ENCODE measurements at regions not wholly inside any gene's neighbourhood (a gene's known extent, or its start where the extent isn't known, plus 50 kb on each side); places are given as distances from the start of the nearest gene placed in this dataset.

GRCh38 chrX:128759745-128760144 is 707.5 kb upstream of the ACTRT1 start:
- no peaks in the 10 kb centered on the region for H3K4me1 ChIP-seq (ENCODE audit: low read length)
- no peak for TF ChIP-seq EZH2phosphoT487 (IDR thresholded peaks at IDR 0.05; ENCODE audit: low read length)
- TF ChIP-seq, protein P1, sequence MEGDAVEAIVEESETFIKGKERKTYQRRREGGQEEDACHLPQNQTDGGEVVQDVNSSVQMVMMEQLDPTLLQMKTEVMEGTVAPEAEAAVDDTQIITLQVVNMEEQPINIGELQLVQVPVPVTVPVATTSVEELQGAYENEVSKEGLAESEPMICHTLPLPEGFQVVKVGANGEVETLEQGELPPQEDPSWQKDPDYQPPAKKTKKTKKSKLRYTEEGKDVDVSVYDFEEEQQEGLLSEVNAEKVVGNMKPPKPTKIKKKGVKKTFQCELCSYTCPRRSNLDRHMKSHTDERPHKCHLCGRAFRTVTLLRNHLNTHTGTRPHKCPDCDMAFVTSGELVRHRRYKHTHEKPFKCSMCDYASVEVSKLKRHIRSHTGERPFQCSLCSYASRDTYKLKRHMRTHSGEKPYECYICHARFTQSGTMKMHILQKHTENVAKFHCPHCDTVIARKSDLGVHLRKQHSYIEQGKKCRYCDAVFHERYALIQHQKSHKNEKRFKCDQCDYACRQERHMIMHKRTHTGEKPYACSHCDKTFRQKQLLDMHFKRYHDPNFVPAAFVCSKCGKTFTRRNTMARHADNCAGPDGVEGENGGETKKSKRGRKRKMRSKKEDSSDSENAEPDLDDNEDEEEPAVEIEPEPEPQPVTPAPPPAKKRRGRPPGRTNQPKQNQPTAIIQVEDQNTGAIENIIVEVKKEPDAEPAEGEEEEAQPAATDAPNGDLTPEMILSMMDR (IDR thresholded peaks at IDR 0.05; ENCODE audit: low read length) = no peak

DNA sequence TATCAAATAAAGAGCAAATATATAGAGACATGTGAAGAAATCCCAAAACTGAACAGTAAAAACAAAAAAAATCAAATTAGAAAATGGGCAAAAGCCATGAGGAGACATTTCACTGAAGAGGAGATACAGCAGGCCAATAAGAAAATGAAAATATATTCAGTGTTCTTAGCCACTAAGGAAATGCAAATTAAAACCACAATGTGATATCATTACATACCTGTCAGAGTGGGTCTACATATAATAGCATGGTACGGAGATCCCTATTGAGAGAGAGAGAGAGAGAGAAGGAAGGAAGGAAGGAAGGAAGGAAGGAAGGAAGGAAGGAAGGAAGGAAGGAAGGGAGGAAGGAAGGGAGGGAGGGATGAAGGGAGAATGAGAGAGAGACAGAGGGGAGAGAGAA is 707.0 kb upstream of the ACTRT1 start:
- H3K4me1 ChIP-seq (ENCODE audit: low read length) = no peaks in the 10 kb centered on the region
- H2AFZ ChIP-seq (ENCODE audit: low read length) = no peak overlapping the region
- no peaks in the 10 kb centered on the region for H3K9me3 ChIP-seq (replicated peaks; ENCODE audit: insufficient read depth, low read length)
- H3K4me3 ChIP-seq (ENCODE audit: low read length) = no peak overlapping the region
- H3K4me2 ChIP-seq (ENCODE audit: low read depth, low read length) = no peak overlapping the region
- TF ChIP-seq, protein P1 (IDR thresholded peaks at IDR 0.05; ENCODE audit: low read length) = no peak
- TF ChIP-seq EZH2 (optimal IDR thresholded peaks at IDR 0.05; ENCODE audit: low read depth, low read length) = no peak
- no peak for TF ChIP-seq EZH2phosphoT487 (IDR thresholded peaks at IDR 0.05; ENCODE audit: low read length)
- H3F3A ChIP-seq (ENCODE audit: insufficient read depth, low read length) = no peaks in the 10 kb centered on the region
- H4K20me1 ChIP-seq (ENCODE audit: insufficient read depth, low read length) = no peaks in the 10 kb centered on the region
- no peak overlapping the region for H3K27ac ChIP-seq (ENCODE audit: low read length)
- no peak for DNase-seq
- no peaks in the 10 kb centered on the region for H3K79me2 ChIP-seq (ENCODE audit: low read length)
- H3K9me2 ChIP-seq (replicated peaks; ENCODE audit: insufficient read depth, low read length) = no peaks in the 10 kb centered on the region
- H3K9ac ChIP-seq (ENCODE audit: low read length) = no peak overlapping the region
- H3K27me3 ChIP-seq (replicated peaks; ENCODE audit: insufficient read depth, low read length) = no peaks in the 10 kb centered on the region
- no peaks in the 10 kb centered on the region for H3K36me3 ChIP-seq (replicated peaks; ENCODE audit: insufficient read depth, low read length)

More at GRCh38 chrX:128759745-128760144, 707.5 kb upstream of the ACTRT1 start:
- Histone ChIP-seq H3K4me3 (ENCODE audit: low read length) (no peak overlapping the region), H3K9ac (ENCODE audit: low read length) (no peak overlapping the region), H4K20me1 (ENCODE audit: insufficient read depth, low read length) (no peaks in the 10 kb centered on the region), H3K4me2 (ENCODE audit: low read depth, low read length) (no peak overlapping the region), H3K9me3 (replicated peaks; ENCODE audit: insufficient read depth, low read length) (no peaks in the 10 kb centered on the region), H3K27me3 (replicated peaks; ENCODE audit: insufficient read depth, low read length) (no peaks in the 10 kb centered on the region), H2AFZ (ENCODE audit: low read length) (no peak overlapping the region), H3K36me3 (replicated peaks; ENCODE audit: insufficient read depth, low read length) (no peaks in the 10 kb centered on the region), H3K27ac (ENCODE audit: low read length) (no peak overlapping the region), H3K9me2 (replicated peaks; ENCODE audit: insufficient read depth, low read length) (no peaks in the 10 kb centered on the region), H3F3A (ENCODE audit: insufficient read depth, low read length) (no peaks in the 10 kb centered on the region), H3K79me2 (ENCODE audit: low read length) (no peaks in the 10 kb centered on the region)
- DNase-seq = no peak

GRCh38 chrX:128754130-128754529 is 701.9 kb upstream of the ACTRT1 start:
- Histone ChIP-seq H3K9ac (ENCODE audit: low read length) (no peak overlapping the region), H3K27me3 (replicated peaks; ENCODE audit: insufficient read depth, low read length) (no peaks in the 10 kb centered on the region), H3K4me2 (ENCODE audit: low read depth, low read length) (no peak overlapping the region), H3K79me2 (ENCODE audit: low read length) (no peaks in the 10 kb centered on the region), H3F3A (ENCODE audit: insufficient read depth, low read length) (no peaks in the 10 kb centered on the region), H2AFZ (ENCODE audit: low read length) (no peak overlapping the region), H4K20me1 (ENCODE audit: insufficient read depth, low read length) (no peaks in the 10 kb centered on the region), H3K4me3 (ENCODE audit: low read length) (no peak overlapping the region), H3K27ac (ENCODE audit: low read length) (no peak overlapping the region), H3K9me3 (replicated peaks; ENCODE audit: insufficient read depth, low read length) (no peaks in the 10 kb centered on the region), H3K36me3 (replicated peaks; ENCODE audit: insufficient read depth, low read length) (no peaks in the 10 kb centered on the region), H3K4me1 (ENCODE audit: low read length) (no peaks in the 10 kb centered on the region), H3K9me2 (replicated peaks; ENCODE audit: insufficient read depth, low read length) (no peaks in the 10 kb centered on the region)
- TF ChIP-seq EZH2 (optimal IDR thresholded peaks at IDR 0.05; ENCODE audit: low read depth, low read length) = no peak
- TF ChIP-seq, protein P1 (IDR thresholded peaks at IDR 0.05; ENCODE audit: low read length) = no peak
- no peak for TF ChIP-seq EZH2phosphoT487 (IDR thresholded peaks at IDR 0.05; ENCODE audit: low read length)
- DNase-seq = no peak
